ENCODE measurements at regions not wholly inside any gene's neighbourhood (a gene's known extent, or its start where the extent isn't known, plus 50 kb on each side); places are given as distances from the start of the nearest gene placed in this dataset.
"Not testable (repeated sequence)": the region's sequence is repeated elsewhere in the genome, so short reads cannot be mapped to it uniquely, and the experiment has no call there.

DNA sequence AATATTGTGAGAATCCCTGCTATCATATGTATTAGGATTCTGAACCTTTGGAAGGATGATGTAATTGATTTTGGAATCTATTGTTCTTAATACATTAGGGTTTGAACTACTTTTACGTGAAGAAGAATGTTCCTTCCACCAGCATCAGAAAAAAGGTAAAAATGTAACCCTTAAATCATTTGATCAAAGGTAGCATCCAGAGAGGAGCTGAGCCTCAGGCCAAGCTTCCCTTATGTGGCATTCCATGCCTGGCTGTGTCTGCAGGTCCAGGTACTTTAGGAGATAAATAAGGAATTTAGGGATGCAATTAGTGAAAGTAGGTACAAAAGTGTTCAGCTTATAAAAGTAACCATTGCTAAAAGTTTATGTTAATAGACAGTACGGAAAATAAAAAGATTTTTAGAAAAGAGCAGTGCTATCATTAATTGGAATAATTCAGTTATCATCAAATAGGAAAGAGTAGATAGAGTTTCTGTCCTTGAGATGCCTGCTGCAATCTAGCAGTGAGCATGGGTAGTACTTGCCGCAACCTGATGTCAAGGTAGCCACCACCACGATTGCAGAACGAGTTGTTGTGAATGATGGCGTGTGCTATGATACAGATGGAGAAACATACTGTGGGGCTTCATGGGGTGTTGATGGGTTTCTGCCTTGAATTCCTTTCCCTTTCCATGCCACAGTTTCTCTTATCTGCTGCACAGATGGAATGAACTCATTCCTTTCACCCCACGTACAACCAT lies 228.8 kb downstream of the GATA3 start:
- POLR2A ChIA-PET: no interaction called here
- intact Hi-C loops (cut with DNase I, micrococcal nuclease): no loop called here
- Mint-ChIP-seq H3K36me3 (ENCODE audit: low read depth) (no peaks in the 10 kb centered on the region), H3K27me3 (peaks cover 3% of the 10 kb centered on the region), H3K4me3 (no peak overlapping the region), H3K4me1 (peaks cover 5% of the 10 kb centered on the region), H3K27ac (no peak overlapping the region), H3K9me3 (ENCODE audit: low read depth) (no peaks in the 10 kb centered on the region)
- CTCF ChIA-PET: no interaction called here
- no peak for ATAC-seq
- no peak for DNase-seq

DNA sequence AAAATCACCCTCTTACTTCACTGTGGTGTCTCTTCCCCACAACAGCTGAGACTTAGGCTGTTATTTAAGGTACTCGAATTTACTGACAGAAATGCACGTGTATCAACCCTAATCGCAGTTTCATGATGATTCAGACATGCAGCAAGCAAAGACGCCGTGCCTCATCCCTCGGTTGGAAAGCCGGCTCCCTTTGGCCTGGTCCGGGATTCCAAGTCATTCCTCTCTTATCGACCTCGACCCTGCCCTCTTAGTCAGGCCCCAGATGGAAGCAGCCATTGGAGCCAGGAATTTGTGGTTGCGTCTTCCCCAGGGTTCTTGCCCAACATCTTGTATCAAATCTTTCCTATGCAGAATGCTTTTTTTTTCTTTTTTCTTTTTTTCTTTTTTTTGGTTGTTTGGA lies 229.5 kb downstream of the GATA3 start:
- CTCF ChIA-PET: no interaction called here
- intact Hi-C loops (cut with DNase I, micrococcal nuclease): no loop called here

DNA sequence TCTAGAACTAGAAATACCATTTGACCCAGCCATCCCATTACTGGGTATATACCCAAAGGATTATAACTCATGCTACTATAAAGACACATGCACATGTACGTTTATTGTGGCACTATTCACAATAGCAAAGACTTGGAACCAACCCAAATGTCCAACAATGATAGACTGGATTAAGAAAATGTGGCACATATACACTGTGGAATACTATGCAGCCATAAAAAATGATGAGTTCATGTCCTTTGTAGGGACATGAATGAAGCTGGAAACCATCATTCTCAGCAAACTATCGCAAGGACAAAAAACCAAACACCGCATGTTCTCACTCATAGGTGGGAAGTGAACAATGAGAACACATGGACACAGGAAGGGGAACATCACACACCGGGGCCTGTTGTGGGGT lies 231.5 kb downstream of the GATA3 start:
- CTCF ChIA-PET; POLR2A ChIA-PET; intact Hi-C loops (cut with DNase I, micrococcal nuclease): not testable (repeated sequence)

More for the DNA sequence above, 229.5 kb downstream of the GATA3 start:
- DNase-seq (no peak), ATAC-seq (no peak)
- Mint-ChIP-seq H3K27me3 (peaks cover 3% of the 10 kb centered on the region), H3K4me3 (no peak overlapping the region), H3K9me3 (ENCODE audit: low read depth) (no peaks in the 10 kb centered on the region), H3K4me1 (peaks cover 5% of the 10 kb centered on the region), H3K27ac (no peak overlapping the region), H3K36me3 (ENCODE audit: low read depth) (no peaks in the 10 kb centered on the region)
- POLR2A ChIA-PET: no interaction called here

DNA sequence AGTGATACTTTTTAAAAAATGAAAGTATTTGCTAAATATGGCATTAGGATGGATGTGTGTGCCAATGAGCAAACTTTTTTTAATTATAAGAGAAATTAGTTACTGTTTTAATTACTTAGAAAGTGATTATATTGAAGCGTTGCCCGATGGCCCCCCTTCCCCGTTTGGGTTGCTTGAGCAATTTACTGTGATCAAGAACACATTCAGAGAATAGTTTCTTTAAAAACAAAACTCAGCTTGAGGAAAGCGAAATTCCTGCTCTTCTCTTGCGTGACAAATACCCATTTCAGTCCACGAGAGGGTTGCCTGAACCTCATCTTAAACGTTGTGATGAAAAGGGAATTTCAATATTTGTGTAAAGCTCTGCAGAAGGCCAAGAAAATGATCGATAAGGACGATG lies 234.1 kb downstream of the GATA3 start:
- no peaks in the 10 kb centered on the region for H3K4me1 Mint-ChIP-seq
- H3K27ac Mint-ChIP-seq: no peak overlapping the region
- no peak for ATAC-seq
- H3K9me3 Mint-ChIP-seq (ENCODE audit: low read depth): no peaks in the 10 kb centered on the region
- no peaks in the 10 kb centered on the region for H3K36me3 Mint-ChIP-seq (ENCODE audit: low read depth)
- peaks cover 3% of the 10 kb centered on the region for H3K27me3 Mint-ChIP-seq
- intact Hi-C loops (cut with DNase I, micrococcal nuclease): no loop called here
- H3K4me3 Mint-ChIP-seq: no peak overlapping the region
- ChIA-PET CTCF (interaction anchor here (0.7 kb wide), 1 partner anchor 37 kb away, joined by 3 read pairs; no protein-coding TSS in a partner anchor), POLR2A (no interaction called here)
- DNase-seq: no peak

More for the DNA sequence above, 231.5 kb downstream of the GATA3 start:
- not testable (repeated sequence) for ATAC-seq; DNase-seq; H3K36me3 Mint-ChIP-seq (ENCODE audit: low read depth); H3K27me3 Mint-ChIP-seq; H3K4me3 Mint-ChIP-seq; H3K4me1 Mint-ChIP-seq; H3K27ac Mint-ChIP-seq; H3K9me3 Mint-ChIP-seq (ENCODE audit: low read depth)

DNA sequence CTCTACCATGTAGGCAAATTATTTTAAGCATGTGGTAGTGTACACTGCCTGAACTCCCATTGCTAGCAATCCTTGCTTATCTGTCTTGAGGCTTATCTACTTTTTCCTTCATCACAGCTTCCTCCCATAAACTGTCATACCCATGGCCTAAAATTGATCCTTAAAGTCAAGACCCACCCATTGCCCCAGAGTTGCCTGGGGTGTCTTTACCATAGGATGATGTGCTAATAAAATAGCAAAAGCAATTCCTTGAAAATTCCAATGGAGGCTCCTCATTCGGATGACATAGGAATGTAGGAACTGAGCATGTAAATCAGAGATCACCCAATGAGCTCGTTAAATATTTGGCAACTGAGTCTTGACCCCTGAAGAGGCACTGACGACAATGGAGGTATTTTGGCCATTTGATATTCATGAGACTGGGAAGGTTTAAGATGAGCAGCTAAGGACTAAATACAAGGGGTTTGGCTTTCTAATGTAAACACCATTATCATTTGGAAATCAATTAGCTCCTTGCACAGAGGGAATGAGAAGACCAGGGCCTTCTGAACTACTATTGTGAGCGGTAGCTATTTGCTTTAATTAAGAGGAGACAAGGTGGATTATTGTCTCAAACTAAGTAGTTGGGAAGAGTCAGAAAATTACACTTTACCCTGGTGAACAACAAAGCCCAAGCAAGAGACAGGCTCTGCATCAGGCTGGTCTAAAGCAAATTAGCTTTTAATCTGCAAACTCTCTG lies 234.9 kb downstream of the GATA3 start:
- intact Hi-C loops (cut with DNase I, micrococcal nuclease): no loop called here
- ChIA-PET CTCF (interaction anchor here (0.7 kb wide), 1 partner anchor 36 kb away, joined by 3 read pairs; no protein-coding TSS in a partner anchor), POLR2A (no interaction called here)
- H3K9me3 Mint-ChIP-seq (ENCODE audit: low read depth): no peaks in the 10 kb centered on the region
- no peaks in the 10 kb centered on the region for H3K36me3 Mint-ChIP-seq (ENCODE audit: low read depth)
- no peaks in the 10 kb centered on the region for H3K4me1 Mint-ChIP-seq
- no peak overlapping the region for H3K27ac Mint-ChIP-seq
- no peak overlapping the region for H3K4me3 Mint-ChIP-seq
- peaks cover 3% of the 10 kb centered on the region for H3K27me3 Mint-ChIP-seq
- ATAC-seq: no peak
- DNase-seq: no peak

DNA sequence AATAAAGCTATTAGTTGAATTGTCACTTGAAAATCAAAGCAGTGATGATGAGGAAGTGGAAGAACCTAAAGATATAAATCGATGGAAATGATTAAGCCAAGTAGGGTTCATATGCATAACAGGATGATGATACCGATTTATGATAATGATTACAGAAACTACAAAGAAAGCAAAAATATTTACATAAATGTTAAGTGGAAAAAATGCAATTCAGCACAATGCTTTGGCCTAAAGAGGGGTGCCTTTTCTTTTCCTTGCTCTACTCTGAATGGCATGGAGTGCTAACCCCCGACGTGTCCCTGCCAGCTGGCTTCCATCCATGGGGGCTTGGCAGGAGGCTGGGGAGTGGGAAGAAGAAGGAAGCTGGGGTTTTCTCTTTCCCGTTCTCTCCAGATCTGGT lies 240.3 kb downstream of the GATA3 start:
- DNase-seq (no peak), ATAC-seq (no peak)
- ChIA-PET POLR2A (no interaction called here), CTCF (no interaction called here)
- Mint-ChIP-seq H3K9me3 (ENCODE audit: low read depth) (no peaks in the 10 kb centered on the region), H3K4me3 (no peak overlapping the region), H3K27ac (no peak overlapping the region), H3K4me1 (no peaks in the 10 kb centered on the region), H3K27me3 (peaks cover 3% of the 10 kb centered on the region), H3K36me3 (ENCODE audit: low read depth) (no peaks in the 10 kb centered on the region)
- intact Hi-C loops (cut with DNase I, micrococcal nuclease): no loop called here

DNA sequence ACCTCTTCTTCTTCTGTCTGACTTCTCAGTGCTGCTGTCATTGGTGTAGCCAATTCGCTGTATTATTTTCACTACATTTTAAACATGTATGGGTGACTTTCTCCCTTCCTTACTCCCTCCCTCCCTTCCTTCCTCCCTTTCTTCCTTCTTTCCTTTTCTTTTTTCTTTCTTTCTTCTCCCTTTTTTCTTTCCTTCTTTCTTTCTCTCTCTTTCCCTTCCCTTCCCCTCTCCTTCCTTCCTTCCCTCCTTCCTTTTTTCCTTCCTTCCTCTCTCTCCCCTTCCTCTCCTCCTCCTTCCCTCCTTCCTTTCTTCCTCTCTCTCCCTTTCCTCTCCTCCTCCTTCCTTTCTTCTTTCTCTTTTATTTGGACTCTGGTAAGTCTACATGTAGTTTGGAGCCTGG lies 240.8 kb downstream of the GATA3 start:
- intact Hi-C loops (cut with DNase I, micrococcal nuclease): no loop called here
- CTCF ChIA-PET: no interaction called here

DNA sequence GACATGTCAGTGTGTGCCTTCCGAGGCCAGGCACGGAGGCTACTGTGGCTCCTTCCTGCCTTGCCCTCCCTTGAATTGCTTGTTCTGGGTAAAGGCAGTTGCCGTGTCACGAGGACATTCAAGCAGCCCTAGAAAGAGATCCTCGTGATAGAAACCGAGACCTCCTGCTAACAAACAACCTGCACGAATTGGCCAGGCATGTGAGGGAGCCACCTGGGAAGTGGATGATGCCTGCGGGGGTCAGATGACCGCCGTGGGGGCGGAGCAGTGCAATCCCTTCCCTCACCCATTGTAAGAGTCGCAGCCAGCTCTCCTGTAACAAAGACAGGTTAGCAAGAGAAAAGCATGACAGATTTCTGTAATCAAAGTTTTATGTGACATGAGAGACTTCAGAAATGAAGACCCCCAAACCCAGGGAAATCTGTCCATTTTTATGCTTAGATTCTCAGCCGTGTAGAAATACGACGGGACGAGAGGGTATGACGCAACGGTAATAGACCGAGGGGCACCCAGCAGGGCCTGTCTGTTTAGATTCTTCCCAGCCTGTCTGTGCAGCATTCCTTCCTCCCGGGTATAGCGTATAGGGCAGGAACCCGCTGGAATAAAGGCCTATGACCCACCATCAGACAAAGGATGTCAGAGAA lies 241.7 kb downstream of the GATA3 start:
- ATAC-seq (no peak), DNase-seq (no peak)
- Mint-ChIP-seq H3K27me3 (no peaks in the 10 kb centered on the region), H3K4me1 (no peaks in the 10 kb centered on the region), H3K27ac (no peak overlapping the region), H3K9me3 (ENCODE audit: low read depth) (no peaks in the 10 kb centered on the region), H3K4me3 (no peak overlapping the region), H3K36me3 (ENCODE audit: low read depth) (no peaks in the 10 kb centered on the region)
- POLR2A ChIA-PET: no interaction called here
- CTCF ChIA-PET: no interaction called here
- intact Hi-C loops (cut with DNase I, micrococcal nuclease): no loop called here

More for the DNA sequence above, 240.8 kb downstream of the GATA3 start:
- ATAC-seq (no peak), DNase-seq (no peak)
- no peak overlapping the region for H3K27ac Mint-ChIP-seq
- POLR2A ChIA-PET: no interaction called here
- H3K9me3 Mint-ChIP-seq (ENCODE audit: low read depth): no peaks in the 10 kb centered on the region
- H3K4me3 Mint-ChIP-seq: no peak overlapping the region
- H3K27me3 Mint-ChIP-seq: peaks cover 3% of the 10 kb centered on the region
- H3K36me3 Mint-ChIP-seq (ENCODE audit: low read depth): no peaks in the 10 kb centered on the region
- no peaks in the 10 kb centered on the region for H3K4me1 Mint-ChIP-seq

DNA sequence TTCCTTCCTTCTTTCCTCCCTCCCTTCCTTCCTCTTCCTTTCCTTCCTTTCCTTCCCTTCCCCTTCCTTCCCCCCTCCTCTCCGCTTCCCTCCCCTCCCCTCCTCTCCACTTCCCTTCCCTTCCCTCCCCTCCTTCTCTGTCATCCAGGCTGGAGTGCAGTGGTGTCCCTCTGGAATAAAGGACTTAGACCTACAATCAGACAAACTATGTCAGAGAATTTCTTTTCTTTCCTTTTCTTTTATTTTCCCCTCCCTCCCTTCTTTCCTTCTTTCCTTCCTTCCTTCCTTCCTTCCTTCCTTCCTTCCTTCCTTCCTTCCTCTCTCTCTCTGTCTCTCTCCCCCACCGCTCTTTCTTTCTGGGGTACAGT lies 242.2 kb downstream of the GATA3 start:
- intact Hi-C loops (cut with DNase I, micrococcal nuclease): no loop called here
- H3K4me3 Mint-ChIP-seq: no peak overlapping the region
- H3K36me3 Mint-ChIP-seq (ENCODE audit: low read depth): no peaks in the 10 kb centered on the region
- CTCF ChIA-PET: no interaction called here
- no peak for DNase-seq
- no peaks in the 10 kb centered on the region for H3K9me3 Mint-ChIP-seq (ENCODE audit: low read depth)
- no peak overlapping the region for H3K27ac Mint-ChIP-seq
- POLR2A ChIA-PET: no interaction called here
- H3K27me3 Mint-ChIP-seq: no peaks in the 10 kb centered on the region
- no peak for ATAC-seq
- H3K4me1 Mint-ChIP-seq: no peaks in the 10 kb centered on the region

DNA sequence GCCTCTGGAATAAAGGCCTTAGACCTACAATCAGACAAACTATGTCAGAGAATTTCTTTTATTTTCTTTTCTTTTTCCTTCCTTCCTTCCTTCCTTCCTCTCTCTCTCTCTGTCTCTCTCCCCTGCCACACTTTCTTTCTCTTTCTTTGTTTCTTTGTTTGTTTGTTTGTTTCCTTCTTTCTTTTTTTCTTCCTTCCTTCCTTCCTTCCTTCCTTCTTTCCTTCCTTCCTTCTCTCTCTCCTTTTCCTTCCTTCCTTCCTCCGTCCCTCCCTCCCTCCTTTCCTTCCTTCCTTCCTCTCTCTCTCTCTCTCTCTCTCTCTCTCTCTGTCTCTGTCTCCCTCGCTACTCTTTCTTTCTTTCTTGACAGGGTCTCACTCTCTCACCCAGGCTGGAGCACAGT lies 242.6 kb downstream of the GATA3 start:
- DNase-seq (no peak), ATAC-seq (no peak)
- ChIA-PET CTCF (no interaction called here), POLR2A (no interaction called here)
- Mint-ChIP-seq H3K36me3 (ENCODE audit: low read depth) (no peaks in the 10 kb centered on the region), H3K4me1 (no peaks in the 10 kb centered on the region), H3K27me3 (no peaks in the 10 kb centered on the region), H3K27ac (no peak overlapping the region), H3K4me3 (no peak overlapping the region), H3K9me3 (ENCODE audit: low read depth) (no peaks in the 10 kb centered on the region)
- intact Hi-C loops (cut with DNase I, micrococcal nuclease): no loop called here

DNA sequence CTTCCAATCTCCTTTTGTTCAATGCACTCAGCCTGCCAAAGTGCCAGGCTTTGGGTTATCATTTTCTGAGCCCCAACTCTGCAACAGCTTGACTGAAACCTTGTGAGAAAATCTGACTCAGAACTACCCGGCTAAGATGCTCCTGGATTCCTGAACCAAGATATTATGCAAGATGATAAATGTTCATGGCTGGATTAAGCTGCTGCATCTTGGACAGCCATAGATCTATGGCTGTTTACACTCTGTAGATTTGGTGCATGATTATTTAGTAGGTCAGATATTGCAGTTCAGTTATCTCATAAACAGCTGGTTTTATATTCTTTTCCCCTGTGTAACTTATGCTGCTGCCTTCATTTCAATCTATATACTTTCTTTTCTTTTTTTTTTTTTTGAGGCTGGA lies 243.5 kb downstream of the GATA3 start:
- ChIA-PET POLR2A (interaction anchor here (0.7 kb wide), 1 partner anchor 509 kb away, joined by 5 read pairs; no protein-coding TSS in a partner anchor), CTCF (no interaction called here)
- no peaks in the 10 kb centered on the region for H3K27me3 Mint-ChIP-seq
- H3K4me1 Mint-ChIP-seq: no peaks in the 10 kb centered on the region
- H3K27ac Mint-ChIP-seq: no peak overlapping the region
- intact Hi-C loops (cut with DNase I, micrococcal nuclease): no loop called here
- H3K4me3 Mint-ChIP-seq: no peak overlapping the region
- no peaks in the 10 kb centered on the region for H3K36me3 Mint-ChIP-seq (ENCODE audit: low read depth)
- no peak for ATAC-seq
- no peak for DNase-seq
- no peaks in the 10 kb centered on the region for H3K9me3 Mint-ChIP-seq (ENCODE audit: low read depth)
